GM18873 (cell line): ENCODE measurements at regions not wholly inside any gene's neighbourhood (a gene's known extent, or its start where the extent isn't known, plus 50 kb on each side); places are given as distances from the start of the nearest gene placed in this dataset.
"Not testable (repeated sequence)": the region's sequence is repeated elsewhere in the genome, so short reads cannot be mapped to it uniquely, and the experiment has no call there.

Source experiments
- ATAC-seq: cut with Tn5 transposase; IDR thresholded peaks from one replicate; pipeline ENCODE4 v1.9.1; 2021; ENCODE audit warnings: mild to moderate bottlenecking, moderate library complexity, moderate number of reproducible peaks; ENCODE audit not compliant: unreplicated experiment, low FRiP score

DNA sequence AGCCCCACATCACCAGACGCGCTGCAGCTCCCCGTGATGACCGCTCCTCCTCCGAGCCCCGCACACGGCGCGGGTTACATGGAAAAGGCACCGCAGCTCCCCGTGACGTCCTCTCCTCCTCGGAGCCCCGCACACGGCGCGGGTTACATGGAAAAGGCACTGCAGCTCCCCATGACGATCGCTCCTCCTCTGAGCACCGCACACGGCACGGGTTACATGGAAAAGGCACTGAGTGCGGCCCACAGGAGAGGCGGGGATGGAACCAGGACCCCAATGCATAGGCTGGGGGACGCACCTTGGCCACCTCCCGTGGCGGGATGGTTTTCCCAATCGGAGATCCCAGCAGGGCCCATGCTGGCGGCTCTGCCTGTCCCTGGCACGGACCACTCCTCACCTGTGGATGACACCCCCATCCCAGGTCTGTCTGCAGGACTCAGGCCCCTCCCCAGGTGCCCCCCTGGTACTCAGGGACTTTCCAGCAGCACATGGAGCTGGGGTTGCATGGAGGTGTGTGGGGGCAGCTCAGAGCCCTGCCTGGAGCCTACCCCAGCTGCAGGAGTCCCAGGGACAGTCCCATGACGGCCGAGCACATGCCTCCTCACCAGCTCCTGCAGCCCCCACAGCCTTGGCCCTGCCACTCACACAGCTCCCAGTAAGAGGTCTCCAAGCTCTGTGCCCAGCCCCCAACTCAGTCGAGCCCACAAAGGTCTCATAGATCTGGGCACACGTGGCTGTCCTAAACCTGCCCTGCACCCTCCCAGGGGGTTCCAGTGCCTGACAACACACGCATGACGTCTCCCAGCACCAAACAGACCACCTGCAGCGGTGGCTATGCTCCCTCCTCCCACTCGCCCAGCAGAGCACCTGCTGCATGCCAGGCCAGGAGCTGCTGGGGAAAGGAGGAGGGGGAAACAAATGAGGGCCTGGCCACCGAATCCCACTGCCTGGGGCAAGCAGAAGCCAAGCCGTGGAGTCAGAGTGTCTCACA is 166.6 kb downstream of the BRD1 start:
- no peak for ATAC-seq

DNA sequence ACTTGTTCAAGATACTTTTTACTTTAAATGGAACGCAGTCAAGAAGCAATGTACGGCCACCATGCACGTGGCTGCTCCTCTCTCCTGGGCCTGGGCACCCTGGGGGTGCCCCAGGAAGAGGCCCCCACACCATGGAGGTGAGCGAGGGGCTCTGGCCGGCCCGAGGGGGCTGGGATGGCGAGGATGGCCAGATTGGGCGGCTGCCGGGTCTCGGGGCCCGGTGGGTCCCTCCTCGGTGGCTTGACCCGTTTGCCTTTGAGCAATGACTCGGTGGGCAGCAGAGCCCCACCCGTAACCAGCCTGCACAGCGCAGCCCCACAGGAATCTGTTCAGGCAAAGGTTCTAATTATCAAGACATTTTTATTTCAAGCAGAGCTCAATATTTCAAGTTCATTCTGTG is 167.4 kb downstream of the BRD1 start:
- no peak for ATAC-seq

DNA sequence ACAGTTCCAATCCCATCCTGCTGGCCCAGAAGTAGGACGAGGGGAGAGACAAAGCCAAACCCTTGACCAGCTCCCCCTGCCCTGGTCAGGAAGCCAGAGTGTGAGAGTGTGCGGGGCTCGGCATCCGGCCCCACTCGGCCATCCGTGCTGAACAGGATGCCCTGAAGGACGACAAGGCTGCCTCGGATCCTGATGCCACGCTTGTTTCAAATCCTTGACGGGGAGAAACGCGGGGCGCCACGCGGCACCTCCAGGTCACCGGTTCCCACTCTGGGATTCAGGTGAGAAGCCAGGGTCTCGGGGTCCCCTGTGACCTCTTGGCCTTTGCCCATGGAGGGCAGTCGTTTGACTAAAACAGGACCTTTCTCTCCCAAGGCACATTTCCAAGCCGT is 167.8 kb downstream of the BRD1 start:
- ATAC-seq = no peak

DNA sequence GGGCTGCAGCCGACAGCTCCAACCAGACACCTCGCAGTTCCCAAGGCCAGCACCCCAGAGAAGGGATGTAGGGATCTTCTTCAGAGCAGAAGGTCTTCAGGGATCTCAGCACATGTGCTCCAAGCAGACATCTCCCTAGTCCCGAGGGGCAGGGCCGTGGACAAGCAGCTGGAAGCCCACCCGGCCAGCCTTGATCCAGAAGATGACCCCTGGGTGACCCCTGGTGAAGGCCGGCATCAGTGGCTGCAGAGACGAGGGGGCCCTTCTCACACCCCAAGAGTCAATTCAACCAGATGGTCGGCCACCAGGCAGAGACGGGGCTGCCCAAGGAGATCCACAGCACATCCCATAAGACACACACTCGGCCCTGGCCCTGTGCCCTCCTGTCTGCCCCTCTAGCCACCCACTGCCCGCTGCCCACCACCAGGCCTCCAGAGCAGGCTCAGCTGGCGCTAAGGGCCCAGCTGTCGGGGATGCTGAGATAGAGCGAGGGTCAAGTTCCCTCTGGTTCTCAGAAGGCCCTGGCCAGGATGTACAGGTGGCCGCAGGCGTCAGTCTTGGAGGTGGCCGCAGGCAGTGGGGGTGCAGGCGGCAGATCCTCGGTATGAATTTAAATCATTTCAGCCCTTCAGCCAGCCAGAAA is 168.3 kb downstream of the BRD1 start:
- no peak for ATAC-seq

DNA sequence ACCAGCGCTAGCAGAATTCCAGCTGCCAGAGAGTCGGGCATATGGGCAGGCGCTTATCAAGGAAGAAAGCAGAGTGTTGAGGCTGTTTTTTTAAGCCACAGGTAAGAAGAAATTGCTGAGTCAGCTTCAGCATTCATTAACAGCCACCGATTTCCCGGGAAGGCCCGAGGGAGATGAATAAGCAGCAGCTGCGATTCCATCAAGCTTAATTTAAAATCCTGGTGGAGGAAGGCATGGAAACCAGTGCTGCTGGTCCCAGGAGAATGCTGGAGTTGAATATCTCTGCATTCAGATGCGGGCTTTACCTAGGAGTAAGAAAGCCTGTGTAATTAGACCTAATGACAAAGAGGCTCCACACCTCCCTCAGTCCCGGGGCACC is 168.8 kb downstream of the BRD1 start:
- ATAC-seq = no peak

DNA sequence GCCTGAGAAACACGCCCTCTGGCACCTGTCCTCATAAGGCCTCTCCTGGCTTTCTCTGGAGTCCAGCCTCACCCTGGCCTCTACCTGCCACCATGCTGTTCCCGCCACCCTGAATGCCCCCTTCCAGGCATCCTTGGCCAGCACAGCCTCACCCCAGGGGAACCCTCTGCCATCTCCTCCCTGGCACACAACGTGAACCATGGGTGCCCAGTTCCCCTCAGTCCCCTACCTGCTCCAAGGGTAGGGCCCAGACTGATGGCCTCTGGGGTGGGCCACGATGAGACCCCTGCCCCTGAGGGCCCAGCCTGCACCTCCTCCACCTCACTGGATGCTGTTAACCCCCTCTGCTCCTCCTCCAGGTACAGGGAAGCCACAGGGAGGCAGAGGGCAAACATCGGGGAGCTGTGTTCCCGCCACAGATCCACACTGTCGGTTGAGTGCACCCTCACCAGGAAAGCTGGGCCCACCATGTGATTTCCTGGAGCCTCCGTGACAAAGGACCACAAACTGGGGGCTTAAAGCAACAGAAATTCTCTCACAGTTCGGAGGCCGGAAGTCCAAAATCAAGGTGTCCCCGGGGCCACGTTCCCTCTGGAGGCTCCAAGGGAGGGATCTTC is 169.6 kb downstream of the BRD1 start:
- no peak for ATAC-seq

DNA sequence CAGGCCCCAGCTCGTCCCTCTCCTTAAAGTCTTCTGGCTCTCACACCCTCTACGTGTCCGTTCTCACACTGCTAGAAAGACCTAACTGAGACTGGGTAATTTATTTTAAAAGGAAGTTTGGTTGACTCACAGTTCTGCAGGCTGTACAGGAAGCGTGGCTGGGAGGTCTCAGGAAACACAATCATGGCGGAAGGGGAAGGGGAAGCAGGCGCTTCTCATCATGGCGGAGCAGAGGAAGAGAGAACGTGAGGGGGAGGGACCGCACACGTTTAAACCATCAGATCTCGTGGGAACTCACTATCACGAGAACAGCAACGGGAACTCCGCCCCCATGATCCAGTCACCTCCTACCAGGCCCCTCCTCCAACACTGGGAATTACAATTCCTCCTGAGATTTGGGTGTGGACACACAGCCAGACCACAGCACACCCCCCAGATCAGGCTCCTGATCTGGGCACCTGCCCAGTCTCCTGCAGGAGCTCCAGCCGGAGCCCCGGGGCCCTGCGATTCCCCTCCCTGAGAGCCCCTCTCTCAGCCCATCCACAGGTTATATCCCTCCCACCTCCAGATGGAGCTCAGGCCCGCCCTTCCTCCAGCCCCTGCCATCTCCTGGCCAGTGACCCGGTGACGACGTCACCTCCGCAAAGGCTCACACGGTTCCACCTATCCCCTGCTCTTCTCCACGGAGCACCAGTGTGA is 170.2 kb downstream of the BRD1 start:
- ATAC-seq = no peak

DNA sequence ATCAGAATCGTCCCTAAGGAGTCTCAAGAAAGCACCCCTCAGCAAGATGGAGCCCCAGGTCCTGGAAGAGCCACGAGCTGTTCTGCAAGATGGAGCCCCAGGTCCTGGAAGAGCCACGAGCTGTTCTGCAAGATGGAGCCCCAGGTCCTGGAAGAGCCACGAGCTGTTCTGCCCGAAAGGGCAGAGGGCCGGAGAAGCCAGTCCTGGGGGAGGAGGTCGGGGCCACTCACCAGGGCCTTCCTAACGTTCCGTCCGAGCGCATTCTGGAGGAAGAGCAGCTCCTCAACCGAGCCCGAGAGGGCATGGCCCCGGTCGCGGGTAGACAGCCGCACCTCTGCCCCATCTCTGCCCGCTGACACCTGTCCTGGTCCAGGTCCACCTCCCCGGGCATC is 170.8 kb downstream of the BRD1 start:
- ATAC-seq = not testable (repeated sequence)

DNA sequence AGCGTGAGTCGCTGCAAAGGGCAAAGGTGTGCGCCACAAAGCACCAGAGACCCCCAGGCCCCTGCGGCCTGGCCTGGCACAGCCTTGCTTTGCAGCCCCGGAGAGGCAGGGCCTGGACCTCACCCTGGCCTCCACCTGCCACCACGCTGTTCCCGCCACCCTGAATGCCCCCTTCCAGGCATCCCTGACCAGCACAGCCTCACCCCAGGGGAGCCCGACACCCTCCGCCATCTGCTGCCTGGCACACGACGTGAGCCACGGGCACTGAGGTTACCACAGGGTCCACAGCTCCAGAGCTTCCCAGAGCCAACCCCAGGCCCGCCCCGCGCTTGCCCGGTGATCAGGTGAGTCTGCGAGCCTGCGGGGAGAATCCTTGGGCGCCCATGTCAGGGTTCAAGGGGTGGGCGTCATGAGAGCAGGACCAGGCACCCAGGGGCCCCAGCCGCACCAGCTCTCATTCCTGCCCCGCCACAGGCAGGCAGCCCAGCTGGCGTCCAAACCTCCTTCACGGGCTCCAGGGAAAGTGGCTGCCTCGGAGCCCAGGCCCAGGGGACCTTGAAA is 171.3 kb downstream of the BRD1 start:
- no peak for ATAC-seq

DNA sequence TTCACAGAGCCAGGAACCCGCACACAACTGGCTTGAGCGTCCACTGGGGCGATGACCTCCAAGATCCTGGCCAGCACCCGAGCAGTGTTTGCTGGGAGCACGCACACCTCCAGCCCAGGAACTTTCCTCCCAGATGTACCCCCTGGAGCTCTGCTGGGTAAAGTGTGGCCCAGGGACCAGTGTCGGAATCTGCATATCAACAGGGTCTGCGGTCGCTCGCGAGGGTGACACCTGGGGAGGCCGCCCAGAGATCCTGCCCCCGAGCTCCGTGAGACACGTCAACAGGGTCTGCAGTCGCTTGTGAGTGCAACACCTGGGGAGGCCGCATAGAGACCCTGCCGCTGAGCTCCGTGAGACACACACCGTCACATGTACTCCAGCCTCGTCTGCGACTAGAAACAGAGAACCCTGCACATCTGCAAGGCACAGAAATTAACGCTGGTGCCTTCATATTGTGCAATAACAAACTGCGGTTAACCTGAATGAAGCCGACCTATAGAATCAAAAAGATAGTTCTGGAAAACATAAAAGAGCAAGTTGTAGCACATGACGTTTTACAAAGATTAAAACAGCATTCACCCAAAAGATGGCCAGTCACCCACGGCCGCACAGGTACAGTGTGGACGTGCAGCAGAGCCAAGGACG is 172.4 kb downstream of the BRD1 start:
- no peak for ATAC-seq

DNA sequence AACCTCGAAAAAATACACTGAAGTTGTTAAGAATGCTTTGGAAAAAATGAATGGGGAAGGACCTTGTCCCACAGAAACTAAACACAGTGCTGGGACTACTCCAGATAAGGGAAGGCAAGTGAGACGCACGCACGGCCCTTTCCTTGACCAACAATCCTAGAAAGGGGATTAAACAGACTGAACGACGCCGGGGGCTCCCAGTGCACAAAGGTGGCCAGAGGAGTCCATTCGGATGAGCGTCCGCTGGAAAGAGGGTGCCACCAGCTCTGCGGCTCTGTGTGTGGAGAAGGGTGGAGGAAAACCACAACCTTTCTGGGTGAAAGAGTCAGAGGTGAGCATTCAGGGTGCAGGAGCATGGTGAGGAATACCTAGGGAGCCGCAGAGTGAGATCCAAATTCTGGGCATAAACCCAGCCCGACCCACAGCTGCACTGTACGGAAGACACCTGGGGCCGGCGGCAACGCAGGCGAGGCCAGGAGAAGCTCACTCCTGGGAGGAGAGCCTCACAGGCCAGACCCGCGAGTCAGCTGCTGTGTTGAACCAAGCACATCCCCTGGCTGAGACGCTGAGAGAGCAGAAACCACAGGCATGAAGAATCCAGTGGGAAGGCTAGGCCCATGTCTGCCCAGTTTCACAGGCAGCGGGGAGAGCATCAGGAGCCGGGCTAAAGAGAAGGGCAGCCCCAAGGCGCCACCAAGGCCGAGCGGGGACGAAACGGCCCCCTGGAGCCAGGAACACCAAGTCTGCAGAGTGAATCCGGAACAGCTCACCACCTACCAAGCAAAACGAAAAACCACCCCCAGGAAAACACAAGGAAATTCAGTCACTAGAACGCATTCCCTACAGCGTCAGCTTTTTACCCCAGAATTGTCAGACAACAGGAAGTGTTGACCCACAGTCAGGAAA is 177.1 kb downstream of the BRD1 start:
- ATAC-seq = no peak

DNA sequence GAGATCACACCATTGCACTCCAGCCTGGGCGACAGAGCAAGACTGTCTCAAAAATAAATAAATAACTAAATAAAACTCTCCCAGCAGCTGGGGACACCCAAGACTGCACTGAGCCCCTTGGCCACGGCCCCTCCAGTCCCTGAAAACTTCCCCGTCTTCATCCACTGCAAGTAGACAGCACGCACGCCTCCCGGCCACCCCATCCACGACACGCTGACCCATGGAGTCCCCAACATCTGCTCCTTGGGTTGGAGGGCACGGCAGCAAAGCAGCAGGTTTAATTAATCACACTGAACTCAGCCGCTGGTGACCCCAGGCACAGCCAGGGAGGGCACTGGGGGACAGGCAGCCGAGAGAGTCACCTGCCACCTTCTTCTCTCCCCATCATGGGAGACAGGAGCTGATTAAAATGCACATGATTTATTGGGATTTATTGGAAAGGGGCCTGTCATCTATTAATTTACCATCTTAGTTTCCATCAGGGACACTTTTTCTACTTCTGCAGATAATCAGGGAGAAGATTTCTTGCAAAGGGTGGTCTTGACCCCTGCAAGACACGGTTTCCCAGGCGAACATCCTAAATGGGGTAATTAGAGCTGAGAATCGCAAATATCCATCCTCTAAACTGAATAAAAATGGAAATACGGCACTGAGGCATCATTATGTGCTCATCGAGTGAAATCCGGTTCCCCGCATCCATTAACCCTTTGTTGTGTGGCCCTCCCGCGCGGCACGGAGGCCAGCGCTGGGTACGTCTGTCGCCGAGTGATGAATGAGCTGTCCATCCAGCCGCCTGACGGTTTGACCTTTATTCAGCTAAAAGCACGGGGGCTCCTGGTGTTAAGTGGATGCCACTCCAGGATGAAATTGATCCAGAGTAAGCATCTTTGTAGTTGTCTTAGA is 178.3 kb downstream of the BRD1 start:
- no peak for ATAC-seq

DNA sequence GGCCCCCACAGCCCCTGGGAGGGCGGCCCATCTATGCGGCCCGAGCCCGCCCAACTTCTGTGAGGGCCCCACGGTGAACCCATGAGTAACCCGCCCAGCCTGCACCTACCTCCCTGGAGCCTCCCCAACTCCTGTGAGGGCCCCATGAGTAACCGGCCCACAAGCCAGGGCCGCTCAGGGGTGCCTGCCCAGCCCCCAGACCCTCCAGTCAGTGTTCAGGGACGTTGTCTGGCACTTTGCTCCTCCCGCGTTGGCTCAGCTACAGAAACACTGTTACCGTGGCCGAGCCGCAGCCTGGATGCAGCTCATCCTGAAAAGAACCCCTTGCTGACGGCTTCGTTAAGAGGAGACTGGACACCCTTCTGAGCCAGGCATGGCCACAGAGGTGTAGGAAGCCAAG is 179.6 kb downstream of the BRD1 start:
- ATAC-seq = no peak

DNA sequence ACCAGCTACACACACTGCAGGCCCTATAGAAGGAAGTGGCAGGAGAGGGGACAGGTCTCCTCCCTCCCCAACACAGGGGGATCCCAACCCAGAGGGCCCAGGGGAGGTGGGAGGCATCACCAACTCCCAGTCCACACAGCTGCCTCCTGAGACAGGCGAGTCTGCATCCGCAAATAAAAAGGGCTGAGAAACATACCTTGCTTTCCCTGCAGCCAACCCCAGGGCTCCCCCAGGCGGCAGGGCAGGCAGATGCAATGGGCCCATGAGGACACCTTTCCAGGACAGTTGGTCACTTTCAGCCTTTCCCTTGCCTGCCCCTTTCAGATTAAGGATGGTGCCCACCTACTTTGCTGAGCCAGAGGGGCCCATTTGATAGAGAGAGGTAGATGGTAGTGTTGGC is 180.0 kb downstream of the BRD1 start:
- no peak for ATAC-seq

DNA sequence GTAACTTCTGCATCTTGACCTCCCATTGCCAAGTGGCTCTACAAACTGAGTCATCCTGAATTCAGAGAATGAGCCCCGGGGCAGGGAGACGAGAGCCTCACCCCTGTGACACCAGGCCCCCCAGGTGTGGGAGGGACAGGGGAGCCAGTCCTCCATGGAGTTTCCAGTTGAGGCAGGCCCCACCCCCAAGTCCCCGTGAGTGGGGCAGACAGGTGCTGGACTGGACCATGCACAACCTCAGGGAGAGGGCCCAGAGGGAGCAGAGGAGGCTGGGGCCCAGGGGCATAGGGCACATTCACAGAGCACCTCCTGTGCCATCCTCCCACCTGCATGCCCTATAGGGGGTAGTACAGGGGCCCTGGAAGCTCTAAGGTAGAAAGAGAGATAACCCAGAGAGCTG is 180.8 kb downstream of the BRD1 start:
- ATAC-seq = no peak

DNA sequence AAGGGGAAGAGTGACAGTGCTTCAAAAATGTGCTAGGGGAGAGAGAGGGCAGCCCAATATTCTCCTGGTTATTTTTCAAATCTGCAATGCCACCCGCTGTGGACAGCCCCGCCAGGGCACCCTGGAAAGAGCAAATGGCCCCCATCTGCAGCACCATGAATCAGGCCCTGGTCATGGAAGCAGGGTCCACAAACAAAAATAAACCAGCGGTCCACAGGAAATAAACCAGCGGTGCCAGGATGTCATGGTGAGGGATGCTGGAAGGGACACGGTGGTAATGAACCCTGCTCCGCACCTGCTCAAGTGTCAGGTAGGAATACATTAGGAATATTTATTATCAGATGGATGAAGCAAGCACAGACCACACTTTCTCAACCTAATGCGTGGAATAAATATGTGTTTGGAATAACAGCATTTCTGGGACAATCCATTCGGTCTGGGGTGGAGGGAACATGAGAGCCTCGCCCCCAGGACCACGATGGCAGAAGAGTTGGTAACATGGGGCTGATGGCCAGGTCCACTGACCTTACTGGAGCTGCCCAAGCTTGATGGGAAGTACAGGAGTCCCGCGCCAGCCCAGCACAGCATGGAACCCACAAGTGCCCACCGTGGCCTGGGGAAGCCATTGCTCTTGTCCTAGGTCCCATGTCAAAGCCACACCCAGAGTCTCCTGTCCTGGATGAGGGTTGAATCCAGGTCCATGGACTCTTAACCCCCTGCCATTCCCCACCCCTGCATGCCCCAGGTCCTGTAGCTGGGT is 181.7 kb downstream of the BRD1 start:
- no peak for ATAC-seq

DNA sequence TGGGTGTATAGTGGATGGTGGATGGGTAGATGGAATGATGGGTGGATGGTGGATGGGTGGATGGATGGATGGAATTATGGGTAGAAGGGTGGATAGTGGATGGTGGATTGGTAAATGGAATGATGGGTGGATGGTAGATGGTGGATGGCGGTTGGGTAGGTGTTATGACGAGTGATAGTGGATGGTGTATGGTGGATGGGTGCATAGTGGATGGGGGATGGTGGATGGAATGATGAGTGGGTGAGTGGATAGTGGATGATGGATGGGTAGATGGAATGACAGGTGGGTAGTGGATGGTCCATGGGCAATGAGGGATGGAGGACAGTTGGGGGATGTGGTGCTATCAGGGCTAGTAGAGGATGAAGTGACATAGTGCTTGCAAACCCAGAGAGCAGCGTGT is 182.4 kb downstream of the BRD1 start:
- ATAC-seq = no peak
